GM20000 (cell line): ENCODE measurements at regions not wholly inside any gene's neighbourhood (a gene's known extent, or its start where the extent isn't known, plus 50 kb on each side); places are given as distances from the start of the nearest gene placed in this dataset.

Experiments used
- DNase-seq: peaks from one replicate; pipeline ENCODE4 v3.0.0; 2012; ENCODE audit warnings: low spot score
- TF ChIP-seq, protein P1 (sequence below): IDR thresholded peaks from 2 replicates; pipeline ENCODE4 v1.5.1; 2012; ENCODE audit warnings: mild to moderate bottlenecking, control low read depth; ENCODE audit errors: extremely low read depth, missing control alignments

DNA sequence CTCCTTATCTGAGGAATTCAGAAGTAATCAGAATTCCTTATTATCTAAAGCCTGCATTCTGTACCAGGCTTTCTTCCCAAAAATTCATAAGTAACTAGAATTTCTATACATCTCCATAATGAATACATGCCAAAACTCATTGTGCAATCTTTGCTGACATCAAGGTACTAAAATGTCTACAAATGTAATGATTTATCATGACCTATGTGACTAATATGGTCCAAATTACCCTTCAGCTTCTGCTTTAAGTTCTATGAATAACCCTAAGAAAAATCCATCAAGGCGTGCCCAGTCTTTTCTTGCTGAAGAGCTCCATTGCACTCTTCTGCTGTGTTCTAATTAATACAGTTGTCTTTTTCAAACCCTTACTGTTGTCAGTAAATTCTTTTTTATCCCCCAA, 58.5 kb upstream of the SLITRK1 start:
- TF ChIP-seq, protein P1, sequence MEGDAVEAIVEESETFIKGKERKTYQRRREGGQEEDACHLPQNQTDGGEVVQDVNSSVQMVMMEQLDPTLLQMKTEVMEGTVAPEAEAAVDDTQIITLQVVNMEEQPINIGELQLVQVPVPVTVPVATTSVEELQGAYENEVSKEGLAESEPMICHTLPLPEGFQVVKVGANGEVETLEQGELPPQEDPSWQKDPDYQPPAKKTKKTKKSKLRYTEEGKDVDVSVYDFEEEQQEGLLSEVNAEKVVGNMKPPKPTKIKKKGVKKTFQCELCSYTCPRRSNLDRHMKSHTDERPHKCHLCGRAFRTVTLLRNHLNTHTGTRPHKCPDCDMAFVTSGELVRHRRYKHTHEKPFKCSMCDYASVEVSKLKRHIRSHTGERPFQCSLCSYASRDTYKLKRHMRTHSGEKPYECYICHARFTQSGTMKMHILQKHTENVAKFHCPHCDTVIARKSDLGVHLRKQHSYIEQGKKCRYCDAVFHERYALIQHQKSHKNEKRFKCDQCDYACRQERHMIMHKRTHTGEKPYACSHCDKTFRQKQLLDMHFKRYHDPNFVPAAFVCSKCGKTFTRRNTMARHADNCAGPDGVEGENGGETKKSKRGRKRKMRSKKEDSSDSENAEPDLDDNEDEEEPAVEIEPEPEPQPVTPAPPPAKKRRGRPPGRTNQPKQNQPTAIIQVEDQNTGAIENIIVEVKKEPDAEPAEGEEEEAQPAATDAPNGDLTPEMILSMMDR = no peak
- no peak for DNase-seq

DNA sequence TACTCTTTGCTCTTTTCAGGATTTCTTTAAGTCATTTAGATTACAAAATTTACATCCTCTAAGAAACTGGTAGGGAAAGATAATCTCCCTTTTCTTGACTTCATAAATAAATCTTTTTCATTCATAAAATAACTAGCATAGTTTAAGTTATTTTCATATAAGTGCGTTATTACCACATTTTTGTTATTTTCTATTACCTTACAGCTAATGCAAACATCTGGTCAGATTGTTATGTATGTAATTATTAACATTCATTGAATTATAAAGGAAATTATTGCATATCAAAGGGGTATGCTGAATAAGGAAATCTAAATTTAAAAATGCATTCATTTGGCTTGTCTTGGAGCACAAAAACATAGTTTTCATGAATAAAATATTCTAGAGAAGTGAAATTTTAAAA, 55.3 kb upstream of the SLITRK1 start:
- TF ChIP-seq, protein P1 = no peak

DNA sequence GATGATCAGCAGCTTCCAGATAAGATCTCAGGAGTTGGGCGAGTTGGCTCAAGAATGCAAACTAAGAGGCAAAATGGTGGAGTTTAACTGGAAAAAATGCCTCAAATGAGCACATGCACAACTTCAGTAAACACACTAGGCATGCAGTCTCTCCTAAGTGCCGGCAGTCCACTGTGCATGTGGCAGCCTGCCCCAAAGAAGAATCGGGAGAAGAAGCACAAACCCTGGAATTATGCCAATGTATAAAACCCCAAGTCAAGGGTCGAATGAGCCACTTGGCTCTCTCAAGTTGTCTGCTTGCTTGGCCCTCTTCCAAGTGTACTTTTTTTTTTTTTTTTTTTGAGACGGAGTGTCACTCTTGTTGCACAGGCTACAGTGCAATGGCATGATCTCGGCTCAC, 53.3 kb upstream of the SLITRK1 start:
- no peak for DNase-seq
- TF ChIP-seq, protein P1 = no peak

More for the DNA sequence above, 55.3 kb upstream of the SLITRK1 start:
- no peak for DNase-seq
